Caco-2 (cell line): ENCODE measurements at regions not wholly inside any gene's neighbourhood (a gene's known extent, or its start where the extent isn't known, plus 50 kb on each side); places are given as distances from the start of the nearest gene placed in this dataset.

Experiments
- BruUV-seq: library from RNA; stranded (reverse); fragments of 400-500 nt; replicated peaks from 2 replicates; lab custom pipeline; 2021; lab: Mats Ljungman, UMichigan
- CTCF ChIA-PET: fragments of 300-600 bp; sonication (Branson Sonifier 250); formaldehyde crosslinking; loops from one replicate; lab custom pipeline; 2022; ENCODE audit warnings: antibody characterized with exemption; lab: Charles Lee
- POLR2A ChIA-PET: fragments of 300-600 bp; sonication (Branson Sonifier 250); formaldehyde crosslinking; loops from one replicate; lab custom pipeline; 2022; ENCODE audit warnings: antibody characterized with exemption; lab: Charles Lee
- DNase-seq, 2 experiments: peaks; one replicate each; pipeline versions ENCODE4 v3.0.0 to v3.0.0-alpha.2; 2020 to 2022
- H3K27me3 ChIP-seq: replicated peaks from 2 replicates; pipeline ENCODE4 v1.6.0; 2011; ENCODE audit warnings: low read length; ENCODE audit not compliant: control insufficient read depth, insufficient read depth
- H3K36me3 ChIP-seq: 2 replicates; pipeline ENCODE4 v1.5.1; 2011; ENCODE audit warnings: low read length; ENCODE audit not compliant: control insufficient read depth, insufficient read depth
- H3K4me1 ChIP-seq: fragments of 250-450 bp; sonication (Bioruptor Pico); 2 replicates; pipeline ENCODE4 v1.5.1; 2020; ENCODE audit warnings: mild to moderate bottlenecking
- H3K4me3 ChIP-seq: 2 replicates; pipeline ENCODE4 v1.5.1; 2011; ENCODE audit warnings: low read depth, mild to moderate bottlenecking, control low read depth, low read length
- H3K9me3 ChIP-seq: fragments of 250-450 bp; sonication (Bioruptor Pico); 2 replicates; pipeline ENCODE4 v1.5.1; 2020; ENCODE audit warnings: mild to moderate bottlenecking, moderate library complexity
- H3K27ac Mint-ChIP-seq: one replicate; pipeline ENCODE4 v1.8.0; 2022; ENCODE audit warnings: mixed read lengths; ENCODE audit not compliant: unreplicated experiment
- H3K27me3 Mint-ChIP-seq: one replicate; pipeline ENCODE4 v1.8.0; 2022; ENCODE audit warnings: mixed read lengths; ENCODE audit not compliant: insufficient read depth, unreplicated experiment
- H3K36me3 Mint-ChIP-seq: one replicate; pipeline ENCODE4 v1.8.0; 2022; ENCODE audit warnings: mild to moderate bottlenecking, mixed read lengths; ENCODE audit not compliant: insufficient read depth, unreplicated experiment
- H3K4me1 Mint-ChIP-seq: one replicate; pipeline ENCODE4 v1.8.0; 2022; ENCODE audit warnings: low read depth, mixed read lengths; ENCODE audit not compliant: unreplicated experiment
- H3K4me3 Mint-ChIP-seq: one replicate; pipeline ENCODE4 v1.8.0; 2022; ENCODE audit warnings: mild to moderate bottlenecking, moderate library complexity, mixed read lengths; ENCODE audit not compliant: unreplicated experiment
- H3K9me3 Mint-ChIP-seq: one replicate; pipeline ENCODE4 v1.8.0; 2022; ENCODE audit warnings: mixed read lengths; ENCODE audit not compliant: unreplicated experiment
- intact Hi-C: fragments of 100-400 bp; cut with micrococcal nuclease; formaldehyde crosslinking; loops from one replicate; pipeline ENCODE4 v1.10.0; 2022; ENCODE audit not compliant: unreplicated experiment
- TF ChIP-seq, protein P1 (sequence below), 2 experiments: fragments of 200-600 bp in 1 of 2; IDR thresholded peaks; 1 replicate in 1 of 2; 2 replicates in 1 of 2; pipeline versions ENCODE4 v1.5.1 to v1.8.0; 2011 to 2022; ENCODE audit warnings: antibody characterized with exemption in 1 of 2, control low read depth in 1 of 2, inconsistent platforms in 1 of 2, low read depth in 1 of 2, low read length in 1 of 2, mild to moderate bottlenecking in 1 of 2, moderate library complexity in 1 of 2; ENCODE audit not compliant: insufficient read depth in 1 of 2, severe bottlenecking in 1 of 2, unreplicated experiment in 1 of 2

GRCh38 chr7:22052674-22053365, 107.1 kb upstream of the CDCA7L start:
- no peaks in the 10 kb centered on the region for H3K9me3 ChIP-seq
- BruUV-seq: no TSS peak
- no peak overlapping the region for H3K4me3 ChIP-seq
- no peak for DNase-seq
- ChIA-PET CTCF (no interaction called here), POLR2A (no interaction called here)
- Mint-ChIP-seq H3K27ac (no peak overlapping the region), H3K4me3 (no peak overlapping the region), H3K4me1 (no peaks in the 10 kb centered on the region), H3K9me3 (no peaks in the 10 kb centered on the region), H3K36me3 (no peaks in the 10 kb centered on the region), H3K27me3 (peaks cover 46% of the 10 kb centered on the region)
- intact Hi-C loops: no loop called here
- H3K27me3 ChIP-seq: no peaks in the 10 kb centered on the region; the same call in 1 of the 2 replicates
- no peaks in the 10 kb centered on the region for H3K4me1 ChIP-seq
- TF ChIP-seq, protein P1, sequence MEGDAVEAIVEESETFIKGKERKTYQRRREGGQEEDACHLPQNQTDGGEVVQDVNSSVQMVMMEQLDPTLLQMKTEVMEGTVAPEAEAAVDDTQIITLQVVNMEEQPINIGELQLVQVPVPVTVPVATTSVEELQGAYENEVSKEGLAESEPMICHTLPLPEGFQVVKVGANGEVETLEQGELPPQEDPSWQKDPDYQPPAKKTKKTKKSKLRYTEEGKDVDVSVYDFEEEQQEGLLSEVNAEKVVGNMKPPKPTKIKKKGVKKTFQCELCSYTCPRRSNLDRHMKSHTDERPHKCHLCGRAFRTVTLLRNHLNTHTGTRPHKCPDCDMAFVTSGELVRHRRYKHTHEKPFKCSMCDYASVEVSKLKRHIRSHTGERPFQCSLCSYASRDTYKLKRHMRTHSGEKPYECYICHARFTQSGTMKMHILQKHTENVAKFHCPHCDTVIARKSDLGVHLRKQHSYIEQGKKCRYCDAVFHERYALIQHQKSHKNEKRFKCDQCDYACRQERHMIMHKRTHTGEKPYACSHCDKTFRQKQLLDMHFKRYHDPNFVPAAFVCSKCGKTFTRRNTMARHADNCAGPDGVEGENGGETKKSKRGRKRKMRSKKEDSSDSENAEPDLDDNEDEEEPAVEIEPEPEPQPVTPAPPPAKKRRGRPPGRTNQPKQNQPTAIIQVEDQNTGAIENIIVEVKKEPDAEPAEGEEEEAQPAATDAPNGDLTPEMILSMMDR (IDR thresholded peaks at IDR 0.05; ENCODE audit: insufficient read depth in 1 of 2, low read depth in 1 of 2, low read length in 1 of 2, severe bottlenecking in 1 of 2, unreplicated experiment in 1 of 2): no peak
- no peaks in the 10 kb centered on the region for H3K36me3 ChIP-seq

- Mint-ChIP-seq H3K9me3 (no peaks in the 10 kb centered on the region), H3K4me1 (no peaks in the 10 kb centered on the region), H3K36me3 (no peaks in the 10 kb centered on the region), H3K4me3 (no peak overlapping the region), H3K27me3 (peaks cover 45% of the 10 kb centered on the region), H3K27ac (no peak overlapping the region)
- DNase-seq: no peak
- no peaks in the 10 kb centered on the region for H3K36me3 ChIP-seq
- TF ChIP-seq, protein P1 (IDR thresholded peaks at IDR 0.05; ENCODE audit: insufficient read depth in 1 of 2, low read depth in 1 of 2, low read length in 1 of 2, severe bottlenecking in 1 of 2, unreplicated experiment in 1 of 2): no peak
- H3K4me1 ChIP-seq: no peaks in the 10 kb centered on the region
- no peaks in the 10 kb centered on the region for H3K9me3 ChIP-seq
- ChIA-PET POLR2A (no interaction called here), CTCF (no interaction called here)
- H3K27me3 ChIP-seq: no peaks in the 10 kb centered on the region; the same call in 1 of the 2 replicates
- no TSS peak for BruUV-seq
- H3K4me3 ChIP-seq: no peak overlapping the region
- intact Hi-C loops: no loop called here
Measured at GRCh38 chr7:22051886-22052673, 106.4 kb upstream of the CDCA7L start.

GRCh38 chr7:22049766-22050500, 104.2 kb upstream of the CDCA7L start:
- no TSS peak for BruUV-seq
- H3K27me3 Mint-ChIP-seq: peaks cover 35% of the 10 kb centered on the region
- CTCF ChIA-PET: no interaction called here

More at GRCh38 chr7:22049766-22050500, 104.2 kb upstream of the CDCA7L start:
- Histone ChIP-seq H3K4me1 (no peaks in the 10 kb centered on the region), H3K36me3 (no peaks in the 10 kb centered on the region), H3K27me3 (no peaks in the 10 kb centered on the region; the same call in 1 of the 2 replicates), H3K4me3 (no peak overlapping the region), H3K9me3 (no peaks in the 10 kb centered on the region)
- Mint-ChIP-seq H3K36me3 (no peaks in the 10 kb centered on the region), H3K4me3 (no peak overlapping the region), H3K9me3 (no peaks in the 10 kb centered on the region), H3K4me1 (no peaks in the 10 kb centered on the region), H3K27ac (no peak overlapping the region)
- POLR2A ChIA-PET: no interaction called here
- DNase-seq: no peak
- intact Hi-C loops: no loop called here
- TF ChIP-seq, protein P1 (IDR thresholded peaks at IDR 0.05; ENCODE audit: insufficient read depth in 1 of 2, low read depth in 1 of 2, low read length in 1 of 2, severe bottlenecking in 1 of 2, unreplicated experiment in 1 of 2): no peak
